Liver (tissue), 8 donors: ENCODE measurements at regions not wholly inside any gene's neighbourhood (a gene's known extent, or its start where the extent isn't known, plus 50 kb on each side); places are given as distances from the start of the nearest gene placed in this dataset.

Experiments
- DNase-seq: peaks from one replicate; pipeline ENCODE4 v3.0.0-alpha.2; 2017; ENCODE audit warnings: low spot score
- H3K27ac ChIP-seq, 2 donors: one replicate each; pipeline ENCODE4 v1.7.0; 2013; ENCODE audit warnings: inconsistent platforms in 2 of 2, low read length in 2 of 2, control low read depth in 1 of 2, low read depth in 1 of 2, mild to moderate bottlenecking in 1 of 2
- H3K27me3 ChIP-seq, 4 donors: one replicate each; pipeline versions ENCODE4 v1.6.1 to v1.7.0; 2013; ENCODE audit warnings: low read length in 3 of 4, inconsistent platforms in 1 of 4, mild to moderate bottlenecking in 1 of 4, moderate library complexity in 1 of 4; ENCODE audit not compliant: control insufficient read depth in 4 of 4, insufficient read depth in 4 of 4
- H3K36me3 ChIP-seq, 4 donors: one replicate each; pipeline versions ENCODE4 v1.6.1 to v1.7.0; 2013; ENCODE audit warnings: low read length in 3 of 4, mild to moderate bottlenecking in 3 of 4, low read depth in 1 of 4, moderate library complexity in 1 of 4; ENCODE audit not compliant: control insufficient read depth in 4 of 4, insufficient read depth in 3 of 4
- H3K4me1 ChIP-seq, 4 donors: one replicate each; pipeline versions ENCODE4 v1.6.1 to v1.7.0; 2013; ENCODE audit warnings: low read length in 3 of 4, mild to moderate bottlenecking in 3 of 4, moderate library complexity in 1 of 4; ENCODE audit not compliant: control insufficient read depth in 4 of 4, insufficient read depth in 4 of 4
- H3K4me3 ChIP-seq, 3 donors: one replicate each; pipeline versions ENCODE4 v1.6.1 to v1.7.0; 2013; ENCODE audit warnings: low read length in 3 of 3, control low read depth in 1 of 3, low read depth in 1 of 3, mild to moderate bottlenecking in 1 of 3
- H3K9ac ChIP-seq, 2 donors: one replicate each; pipeline ENCODE4 v1.7.0; 2013; ENCODE audit warnings: low read length in 2 of 2, mild to moderate bottlenecking in 2 of 2, moderate library complexity in 2 of 2, control low read depth in 1 of 2, low read depth in 1 of 2
- H3K9me3 ChIP-seq, 4 donors: one replicate each; pipeline versions ENCODE4 v1.6.1 to v1.7.0; 2013; ENCODE audit warnings: low read length in 3 of 4; ENCODE audit not compliant: control insufficient read depth in 4 of 4
- EGR1 ChIP-seq, 2 donors: IDR thresholded peaks; 2 replicates each; pipeline ENCODE4 v1.6.1; 2016 to 2018; ENCODE audit warnings: antibody characterized with exemption in 2 of 2, low read depth in 2 of 2
- FOXA1 ChIP-seq: IDR thresholded peaks from 2 replicates; pipeline ENCODE4 v1.6.1; 2016; ENCODE audit warnings: antibody characterized with exemption
- FOXA2 ChIP-seq: IDR thresholded peaks from 2 replicates; pipeline ENCODE4 v1.6.1; 2016; ENCODE audit warnings: antibody characterized with exemption
- GABPA ChIP-seq, 2 donors: IDR thresholded peaks in 1 of 2; conservative IDR thresholded peaks in 1 of 2; 2 replicates each; pipeline ENCODE4 v1.6.1; 2016; ENCODE audit warnings: antibody characterized with exemption in 2 of 2, mild to moderate bottlenecking in 1 of 2, moderate library complexity in 1 of 2
- HNF4A ChIP-seq, 2 donors: conservative IDR thresholded peaks; 2 replicates each; pipeline ENCODE4 v1.6.1; 2016; ENCODE audit warnings: antibody characterized with exemption in 2 of 2, mild to moderate bottlenecking in 2 of 2
- HNF4G ChIP-seq: IDR thresholded peaks from 2 replicates; pipeline ENCODE4 v1.6.1; 2016; ENCODE audit warnings: antibody characterized with exemption
- JUND ChIP-seq, 2 donors: IDR thresholded peaks; 2 replicates each; pipeline ENCODE4 v1.6.1; 2016; ENCODE audit warnings: antibody characterized with exemption in 2 of 2
- NR2F2 ChIP-seq: IDR thresholded peaks from 2 replicates; pipeline ENCODE4 v1.6.1; 2016; ENCODE audit warnings: antibody characterized with exemption
- RAD21 ChIP-seq, 2 donors: IDR thresholded peaks; 2 replicates each; pipeline ENCODE4 v1.6.1; 2016; ENCODE audit warnings: antibody characterized with exemption in 2 of 2, mild to moderate bottlenecking in 2 of 2
- RXRA ChIP-seq, 2 donors: IDR thresholded peaks; 2 replicates each; pipeline ENCODE4 v1.6.1; 2017 to 2018; ENCODE audit warnings: antibody characterized with exemption in 2 of 2, mild to moderate bottlenecking in 1 of 2
- SP1 ChIP-seq: IDR thresholded peaks from 2 replicates; pipeline ENCODE4 v1.6.1; 2018; ENCODE audit warnings: antibody characterized with exemption, mild to moderate bottlenecking
- TAF1 ChIP-seq: conservative IDR thresholded peaks from 2 replicates; pipeline ENCODE4 v1.6.1; 2016; ENCODE audit warnings: antibody characterized with exemption, mild to moderate bottlenecking
- YY1 ChIP-seq: IDR thresholded peaks from 2 replicates; pipeline ENCODE4 v1.6.1; 2016; ENCODE audit warnings: antibody characterized with exemption, mild to moderate bottlenecking
- WGBS: extraction: QIAGEN DNeasy Blood & Tissue Kit; methylation state at CpG from one replicate; pipeline ENCODE4 v1.1.7; 2013; 5-methylcytosine and 5-hydroxymethylcytosine counted together
- TF ChIP-seq, protein P1 (sequence below): IDR thresholded peaks from 2 replicates; pipeline ENCODE4 v1.6.1; 2016; ENCODE audit warnings: antibody characterized with exemption
- TF ChIP-seq, protein P2 (sequence below): IDR thresholded peaks from 2 replicates; pipeline ENCODE4 v1.6.1; 2016; ENCODE audit warnings: antibody characterized with exemption
- TF ChIP-seq, protein P3 (sequence below): fragments of 150-350 bp; IDR thresholded peaks from 2 replicates; pipeline ENCODE4 v1.5.1; 2017; ENCODE audit warnings: improper control_type of control experiment, low read depth, low read length; ENCODE audit not compliant: missing input control
- TF ChIP-seq, protein P4 (sequence below): IDR thresholded peaks from 2 replicates; pipeline ENCODE4 v1.6.1; 2016; ENCODE audit warnings: antibody characterized with exemption, mild to moderate bottlenecking
- TF ChIP-seq, protein P5 (sequence below): IDR thresholded peaks from 2 replicates; pipeline ENCODE4 v1.6.1; 2016; ENCODE audit warnings: antibody characterized with exemption
- donor health status: healthy.
- donor health status: healthy.
- donor health status: healthy.
- donor health status: healthy.
- donor health status: healthy.

DNA sequence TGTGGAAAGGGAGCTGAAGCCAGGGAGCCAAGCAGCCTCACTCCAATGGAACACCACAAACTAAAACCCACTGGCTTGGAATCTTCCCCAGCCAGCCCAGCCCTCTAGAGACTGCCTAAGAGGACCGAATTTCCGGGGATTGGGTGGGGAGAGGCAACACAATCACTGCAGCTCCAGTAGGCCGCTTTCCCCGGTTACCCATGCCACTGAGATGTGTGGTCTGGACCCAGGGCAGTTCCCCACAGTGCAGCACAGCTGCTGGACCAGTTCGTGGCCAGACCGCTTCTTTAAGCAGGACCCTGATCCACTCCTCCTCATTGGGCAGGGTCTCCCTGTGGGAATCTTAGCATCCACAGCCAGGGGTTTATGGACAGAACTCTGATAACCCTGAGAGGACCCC, 91.9 kb upstream of the PAGE3 start (continued):
- TF ChIP-seq EGR1 (IDR thresholded peaks at IDR 0.05; ENCODE audit: low read depth in 2 of 2) (no peak), RAD21 (IDR thresholded peaks at IDR 0.05) (no peak), TAF1 (no peak)
- TF ChIP-seq, protein P1, sequence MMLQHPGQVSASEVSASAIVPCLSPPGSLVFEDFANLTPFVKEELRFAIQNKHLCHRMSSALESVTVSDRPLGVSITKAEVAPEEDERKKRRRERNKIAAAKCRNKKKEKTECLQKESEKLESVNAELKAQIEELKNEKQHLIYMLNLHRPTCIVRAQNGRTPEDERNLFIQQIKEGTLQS: no peak
- TF ChIP-seq, protein P2, sequence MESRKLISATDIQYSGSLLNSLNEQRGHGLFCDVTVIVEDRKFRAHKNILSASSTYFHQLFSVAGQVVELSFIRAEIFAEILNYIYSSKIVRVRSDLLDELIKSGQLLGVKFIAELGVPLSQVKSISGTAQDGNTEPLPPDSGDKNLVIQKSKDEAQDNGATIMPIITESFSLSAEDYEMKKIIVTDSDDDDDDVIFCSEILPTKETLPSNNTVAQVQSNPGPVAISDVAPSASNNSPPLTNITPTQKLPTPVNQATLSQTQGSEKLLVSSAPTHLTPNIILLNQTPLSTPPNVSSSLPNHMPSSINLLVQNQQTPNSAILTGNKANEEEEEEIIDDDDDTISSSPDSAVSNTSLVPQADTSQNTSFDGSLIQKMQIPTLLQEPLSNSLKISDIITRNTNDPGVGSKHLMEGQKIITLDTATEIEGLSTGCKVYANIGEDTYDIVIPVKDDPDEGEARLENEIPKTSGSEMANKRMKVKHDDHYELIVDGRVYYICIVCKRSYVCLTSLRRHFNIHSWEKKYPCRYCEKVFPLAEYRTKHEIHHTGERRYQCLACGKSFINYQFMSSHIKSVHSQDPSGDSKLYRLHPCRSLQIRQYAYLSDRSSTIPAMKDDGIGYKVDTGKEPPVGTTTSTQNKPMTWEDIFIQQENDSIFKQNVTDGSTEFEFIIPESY: no peak

DNA sequence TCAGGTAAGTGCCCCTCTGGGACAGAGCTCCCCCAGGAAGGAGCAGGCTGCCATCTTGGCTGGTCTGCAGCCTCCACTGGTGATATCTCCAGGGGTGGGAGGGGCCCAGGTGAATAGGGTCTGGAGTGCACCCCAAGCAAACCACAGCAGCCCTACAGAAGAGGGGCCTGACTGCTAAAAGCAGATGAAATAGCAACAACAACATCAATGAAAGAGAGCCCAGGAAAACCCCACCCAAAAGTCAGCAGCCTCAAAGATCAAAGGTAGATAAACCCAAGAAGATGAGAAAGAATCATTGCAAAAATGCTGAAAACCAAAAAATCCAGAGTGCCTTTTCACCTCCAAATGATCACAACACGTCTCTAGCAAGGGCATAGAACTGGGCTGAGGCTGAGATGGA, 92.5 kb upstream of the PAGE3 start:
- H3K27me3 ChIP-seq: peaks cover 0 to 3% (median 0%) of the 10 kb centered on the region in 4 donors
- no peak overlapping the region for H3K27ac ChIP-seq
- TF ChIP-seq SP1 (no peak), RAD21 (IDR thresholded peaks at IDR 0.05) (no peak), NR2F2 (no peak), FOXA2 (no peak), TAF1 (no peak), YY1 (no peak), JUND (IDR thresholded peaks at IDR 0.05) (no peak), HNF4G (no peak), EGR1 (IDR thresholded peaks at IDR 0.05; ENCODE audit: low read depth in 2 of 2) (no peak), HNF4A (conservative IDR thresholded peaks at IDR 0.05) (no peak), RXRA (IDR thresholded peaks at IDR 0.05) (no peak), FOXA1 (no peak), GABPA (IDR thresholded peaks at IDR 0.05 in 1 of 2, conservative IDR thresholded peaks at IDR 0.05 in 1 of 2) (no peak)
- TF ChIP-seq, protein P3, sequence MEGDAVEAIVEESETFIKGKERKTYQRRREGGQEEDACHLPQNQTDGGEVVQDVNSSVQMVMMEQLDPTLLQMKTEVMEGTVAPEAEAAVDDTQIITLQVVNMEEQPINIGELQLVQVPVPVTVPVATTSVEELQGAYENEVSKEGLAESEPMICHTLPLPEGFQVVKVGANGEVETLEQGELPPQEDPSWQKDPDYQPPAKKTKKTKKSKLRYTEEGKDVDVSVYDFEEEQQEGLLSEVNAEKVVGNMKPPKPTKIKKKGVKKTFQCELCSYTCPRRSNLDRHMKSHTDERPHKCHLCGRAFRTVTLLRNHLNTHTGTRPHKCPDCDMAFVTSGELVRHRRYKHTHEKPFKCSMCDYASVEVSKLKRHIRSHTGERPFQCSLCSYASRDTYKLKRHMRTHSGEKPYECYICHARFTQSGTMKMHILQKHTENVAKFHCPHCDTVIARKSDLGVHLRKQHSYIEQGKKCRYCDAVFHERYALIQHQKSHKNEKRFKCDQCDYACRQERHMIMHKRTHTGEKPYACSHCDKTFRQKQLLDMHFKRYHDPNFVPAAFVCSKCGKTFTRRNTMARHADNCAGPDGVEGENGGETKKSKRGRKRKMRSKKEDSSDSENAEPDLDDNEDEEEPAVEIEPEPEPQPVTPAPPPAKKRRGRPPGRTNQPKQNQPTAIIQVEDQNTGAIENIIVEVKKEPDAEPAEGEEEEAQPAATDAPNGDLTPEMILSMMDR: no peak
- TF ChIP-seq, protein P1: no peak
- TF ChIP-seq, protein P2: no peak
- TF ChIP-seq, protein P4, sequence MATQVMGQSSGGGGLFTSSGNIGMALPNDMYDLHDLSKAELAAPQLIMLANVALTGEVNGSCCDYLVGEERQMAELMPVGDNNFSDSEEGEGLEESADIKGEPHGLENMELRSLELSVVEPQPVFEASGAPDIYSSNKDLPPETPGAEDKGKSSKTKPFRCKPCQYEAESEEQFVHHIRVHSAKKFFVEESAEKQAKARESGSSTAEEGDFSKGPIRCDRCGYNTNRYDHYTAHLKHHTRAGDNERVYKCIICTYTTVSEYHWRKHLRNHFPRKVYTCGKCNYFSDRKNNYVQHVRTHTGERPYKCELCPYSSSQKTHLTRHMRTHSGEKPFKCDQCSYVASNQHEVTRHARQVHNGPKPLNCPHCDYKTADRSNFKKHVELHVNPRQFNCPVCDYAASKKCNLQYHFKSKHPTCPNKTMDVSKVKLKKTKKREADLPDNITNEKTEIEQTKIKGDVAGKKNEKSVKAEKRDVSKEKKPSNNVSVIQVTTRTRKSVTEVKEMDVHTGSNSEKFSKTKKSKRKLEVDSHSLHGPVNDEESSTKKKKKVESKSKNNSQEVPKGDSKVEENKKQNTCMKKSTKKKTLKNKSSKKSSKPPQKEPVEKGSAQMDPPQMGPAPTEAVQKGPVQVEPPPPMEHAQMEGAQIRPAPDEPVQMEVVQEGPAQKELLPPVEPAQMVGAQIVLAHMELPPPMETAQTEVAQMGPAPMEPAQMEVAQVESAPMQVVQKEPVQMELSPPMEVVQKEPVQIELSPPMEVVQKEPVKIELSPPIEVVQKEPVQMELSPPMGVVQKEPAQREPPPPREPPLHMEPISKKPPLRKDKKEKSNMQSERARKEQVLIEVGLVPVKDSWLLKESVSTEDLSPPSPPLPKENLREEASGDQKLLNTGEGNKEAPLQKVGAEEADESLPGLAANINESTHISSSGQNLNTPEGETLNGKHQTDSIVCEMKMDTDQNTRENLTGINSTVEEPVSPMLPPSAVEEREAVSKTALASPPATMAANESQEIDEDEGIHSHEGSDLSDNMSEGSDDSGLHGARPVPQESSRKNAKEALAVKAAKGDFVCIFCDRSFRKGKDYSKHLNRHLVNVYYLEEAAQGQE: no peak
- TF ChIP-seq, protein P5, sequence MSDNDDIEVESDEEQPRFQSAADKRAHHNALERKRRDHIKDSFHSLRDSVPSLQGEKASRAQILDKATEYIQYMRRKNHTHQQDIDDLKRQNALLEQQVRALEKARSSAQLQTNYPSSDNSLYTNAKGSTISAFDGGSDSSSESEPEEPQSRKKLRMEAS: no peak
- no peak for DNase-seq
- no peak overlapping the region for H3K4me3 ChIP-seq
- peaks cover 0 to 6% (median 0%) of the 10 kb centered on the region in 4 donors for H3K9me3 ChIP-seq
- WGBS: 35% methylated on average over 1 of the region's 1 CpG
- H3K4me1 ChIP-seq: no peaks in the 10 kb centered on the region
- H3K36me3 ChIP-seq: no peaks in the 10 kb centered on the region
- H3K9ac ChIP-seq: no peak overlapping the region
